NCI-H1930 (cell line): ENCODE measurements at regions not wholly inside any gene's neighbourhood (a gene's known extent, or its start where the extent isn't known, plus 50 kb on each side); places are given as distances from the start of the nearest gene placed in this dataset.

Experiments used
- DNase-seq, 2 experiments: peaks; one replicate each; lab custom pipeline; 2025; lab: John Stamatoyannopoulos, UW

GRCh38 chr9:89864257-89864656, 259.4 kb downstream of the GADD45G start:
- DNase-seq = no peak

- no peak for DNase-seq
These were observed 259.9 kb downstream of the GADD45G start for GRCh38 chr9:89864731-89865130.

- DNase-seq = no peak
These were observed 260.5 kb downstream of the GADD45G start for GRCh38 chr9:89865357-89865756.

GRCh38 chr9:89865981-89866380, 261.2 kb downstream of the GADD45G start:
- no peak for DNase-seq

GRCh38 chr9:89866701-89867100, 261.9 kb downstream of the GADD45G start:
- no peak for DNase-seq

DNA sequence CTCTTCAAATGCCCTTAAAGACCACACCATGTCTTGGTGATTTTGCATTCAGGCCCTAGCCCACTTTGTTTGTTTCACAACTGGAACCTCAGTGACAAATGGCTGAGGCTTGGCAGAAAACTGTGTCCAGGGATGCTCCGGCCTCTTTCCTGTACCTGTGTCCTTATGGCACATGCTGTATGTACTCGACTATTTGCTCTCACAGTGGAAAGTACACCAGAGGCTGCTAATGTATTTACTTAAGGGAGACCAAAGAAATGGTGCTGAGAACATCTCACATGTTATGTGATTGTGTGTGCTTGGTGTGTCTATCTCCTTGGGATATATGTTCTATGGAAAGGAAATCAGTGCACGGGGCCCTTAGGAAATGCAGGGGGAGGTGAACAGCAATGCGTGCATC, 263.3 kb downstream of the GADD45G start:
- DNase-seq = no peak

- no peak for DNase-seq
These were observed 265.2 kb downstream of the GADD45G start for GRCh38 chr9:89869793-89870580.

DNA sequence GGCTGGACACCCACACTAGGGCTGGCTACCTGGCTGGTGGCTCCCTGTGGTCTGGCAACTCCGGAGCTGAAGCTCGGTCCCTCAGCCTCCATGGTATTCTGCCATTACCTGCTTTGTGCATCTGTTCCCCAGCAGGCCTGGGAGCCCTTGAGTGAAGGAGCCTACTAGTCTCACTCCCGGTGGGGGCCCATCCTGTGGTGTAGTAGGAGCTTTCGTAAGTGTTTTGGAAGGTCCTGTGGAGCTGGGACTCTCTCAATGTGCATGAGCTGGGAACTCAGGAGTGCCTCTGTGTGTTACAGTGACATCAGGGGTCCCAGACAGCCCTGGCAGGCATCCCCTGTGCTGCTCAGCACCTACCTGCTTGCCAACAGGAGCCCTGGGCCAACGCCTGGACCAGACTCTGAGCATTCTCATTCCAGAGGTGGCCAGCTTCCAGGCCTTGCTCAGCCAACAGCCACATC, 267.1 kb downstream of the GADD45G start:
- DNase-seq = no peak

DNA sequence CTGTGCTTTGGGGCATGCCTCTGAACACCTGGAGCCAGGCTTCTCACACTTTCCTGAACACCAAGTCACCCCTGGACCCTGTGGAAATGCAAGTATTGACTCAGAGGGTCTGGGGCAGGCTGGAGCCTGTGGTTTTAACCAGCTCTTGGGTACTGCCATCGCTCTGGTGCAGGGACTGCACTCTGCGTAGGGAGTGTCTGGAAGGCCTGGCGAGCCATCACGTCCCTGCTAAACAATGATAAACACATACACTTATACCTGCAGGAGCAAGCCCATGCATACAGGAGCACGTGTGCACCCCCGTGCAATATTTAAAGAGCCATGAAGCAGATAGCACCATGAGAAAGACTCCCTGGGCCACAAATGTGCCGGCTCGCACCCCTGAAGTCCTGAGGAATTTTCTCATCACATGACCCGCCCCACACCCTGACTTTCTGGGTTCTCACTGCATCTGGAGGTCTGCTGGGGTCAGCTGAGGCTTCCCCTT, 267.7 kb downstream of the GADD45G start:
- DNase-seq = no peak

GRCh38 chr9:89872913-89873707, 268.3 kb downstream of the GADD45G start:
- no peak for DNase-seq

GRCh38 chr9:89873801-89874200, 269.0 kb downstream of the GADD45G start:
- no peak for DNase-seq

- DNase-seq = no peak
These were observed 269.8 kb downstream of the GADD45G start for GRCh38 chr9:89874351-89875321.

- no peak for DNase-seq
These were observed 272.5 kb downstream of the GADD45G start for GRCh38 chr9:89877051-89878002.

DNA sequence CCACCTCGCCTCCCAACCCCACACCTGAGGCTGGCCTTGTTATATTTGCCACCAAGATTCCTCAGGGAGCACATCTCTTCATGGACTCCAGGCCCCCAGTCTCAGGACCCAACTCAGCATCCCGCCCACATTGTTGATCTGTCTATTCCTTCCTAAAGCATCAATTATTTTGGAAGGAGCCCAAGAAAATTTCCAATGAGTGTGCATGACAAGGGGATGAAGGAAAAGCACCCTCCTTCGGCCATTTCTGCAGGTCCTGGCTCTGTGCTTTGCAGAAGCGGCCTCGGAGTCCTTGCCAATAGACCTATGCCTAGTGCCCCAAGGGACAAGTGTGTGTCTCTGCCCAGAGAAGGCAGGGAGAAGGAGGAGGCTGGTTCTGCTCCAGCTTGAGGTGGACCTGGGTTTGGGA, 273.2 kb downstream of the GADD45G start:
- no peak for DNase-seq

- no peak for DNase-seq
These were observed 273.9 kb downstream of the GADD45G start for GRCh38 chr9:89878687-89879086.

- DNase-seq = no peak
These were observed 274.5 kb downstream of the GADD45G start for GRCh38 chr9:89879276-89879675.

DNA sequence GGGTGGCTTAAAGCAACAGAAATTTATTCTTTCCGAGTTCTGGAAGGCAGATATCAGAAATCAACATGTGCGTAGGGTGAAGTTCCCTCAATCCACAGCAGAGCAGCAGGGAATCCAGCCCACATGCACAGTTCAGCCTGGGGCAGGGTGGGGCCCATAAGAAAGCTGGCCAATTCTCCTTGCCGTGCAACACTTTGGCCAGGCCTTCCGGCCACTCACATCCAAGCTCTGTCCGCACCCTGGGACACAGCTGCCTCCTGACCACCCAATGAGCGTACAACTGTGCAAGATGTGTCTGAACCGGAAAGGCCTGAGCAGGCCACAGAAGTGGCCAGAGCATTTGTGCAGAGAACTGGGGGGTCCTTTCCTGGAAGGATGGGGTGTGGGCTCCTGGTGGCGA, 274.9 kb downstream of the GADD45G start:
- DNase-seq = no peak

- no peak for DNase-seq
These were observed 275.3 kb downstream of the GADD45G start for GRCh38 chr9:89880161-89880560.

GRCh38 chr9:89880721-89881120, 275.9 kb downstream of the GADD45G start:
- DNase-seq = no peak

DNA sequence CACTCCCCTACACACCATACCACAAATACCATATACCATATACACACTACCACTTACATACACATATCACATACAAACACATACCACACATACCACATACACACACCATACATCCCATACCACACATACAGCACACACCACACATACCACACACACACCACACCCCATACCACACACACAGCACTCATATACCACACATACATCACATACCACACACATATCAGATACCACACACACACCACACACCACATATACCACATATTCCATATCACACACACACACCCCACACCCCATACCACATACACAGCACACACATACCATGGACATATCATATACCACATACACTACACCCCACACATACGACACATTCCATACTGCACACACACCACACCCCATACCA, 276.6 kb downstream of the GADD45G start:
- no peak for DNase-seq

GRCh38 chr9:89882930-89883361, 278.1 kb downstream of the GADD45G start:
- DNase-seq = no peak
